Umbilical cord (tissue), 1 donor: ENCODE measurements at regions not wholly inside any gene's neighbourhood (a gene's known extent, or its start where the extent isn't known, plus 50 kb on each side); places are given as distances from the start of the nearest gene placed in this dataset.

Experiments used
- DNase-seq: peaks from one replicate; pipeline ENCODE4 v3.0.0-alpha.2; 2015; ENCODE audit warnings: low spot score

DNA sequence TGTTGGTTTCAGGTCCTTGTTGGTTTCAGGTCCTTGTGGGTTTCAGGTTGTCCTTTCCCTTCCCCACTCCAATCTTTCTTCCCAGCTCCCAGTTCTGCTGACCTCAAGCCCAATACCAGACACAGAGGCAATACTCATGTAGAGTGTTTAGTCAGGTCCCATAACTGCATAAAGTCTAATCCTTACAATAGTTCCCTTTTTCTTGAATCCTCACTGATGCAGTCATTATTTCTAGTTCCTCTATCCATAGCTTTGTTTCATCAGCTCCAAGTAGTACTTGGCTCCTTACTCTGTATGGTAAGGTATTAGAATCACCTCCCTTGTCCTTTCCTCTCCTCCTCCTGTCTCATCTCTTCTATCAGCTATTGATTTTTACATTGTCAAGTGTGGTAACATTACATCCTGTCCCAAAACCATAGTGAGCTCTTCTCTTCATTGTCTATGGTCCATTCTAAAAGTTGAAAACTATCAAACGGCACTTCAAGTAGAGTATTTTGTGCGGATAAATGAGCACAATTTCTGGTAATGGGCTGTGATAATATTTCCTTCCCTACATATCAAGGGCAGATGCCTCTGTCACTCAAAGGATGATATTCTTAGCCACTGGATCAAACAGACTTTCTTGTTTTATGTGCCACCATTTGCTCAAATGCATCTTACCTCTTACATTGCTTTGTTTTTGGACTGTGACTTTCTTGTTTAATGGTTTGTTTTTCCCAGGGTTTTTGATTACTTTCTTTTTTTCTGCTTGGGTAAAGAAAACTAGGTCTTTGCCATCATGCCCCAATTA lies 57.2 kb upstream of the JDP2 start:
- no peak for DNase-seq

DNA sequence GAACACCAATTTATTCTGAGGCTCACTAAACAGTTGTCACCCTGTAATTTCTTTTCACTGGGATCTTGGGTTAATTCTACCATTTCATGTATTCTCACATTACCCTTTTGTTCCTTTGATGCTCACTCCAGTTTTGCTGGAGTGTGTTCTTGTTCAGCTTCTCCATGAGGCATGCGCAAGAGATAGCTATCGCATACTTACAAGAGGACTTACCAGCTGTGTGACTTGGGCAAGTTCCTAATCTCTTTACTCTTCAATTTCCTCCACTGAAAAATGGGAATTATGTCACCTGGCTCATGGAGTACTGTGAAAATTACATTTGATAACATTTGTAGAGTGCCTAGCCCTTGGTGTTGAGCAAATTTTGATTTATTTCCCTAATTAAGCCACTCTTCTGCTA lies 56.5 kb upstream of the JDP2 start:
- DNase-seq, result no peak

GRCh38 chr14:75372260-75372659 lies 55.6 kb upstream of the JDP2 start:
- DNase-seq, result no peak

GRCh38 chr14:75373133-75373532 lies 54.7 kb upstream of the JDP2 start:
- DNase-seq, result no peak

GRCh38 chr14:75373616-75374015 lies 54.2 kb upstream of the JDP2 start:
- no peak for DNase-seq

DNA sequence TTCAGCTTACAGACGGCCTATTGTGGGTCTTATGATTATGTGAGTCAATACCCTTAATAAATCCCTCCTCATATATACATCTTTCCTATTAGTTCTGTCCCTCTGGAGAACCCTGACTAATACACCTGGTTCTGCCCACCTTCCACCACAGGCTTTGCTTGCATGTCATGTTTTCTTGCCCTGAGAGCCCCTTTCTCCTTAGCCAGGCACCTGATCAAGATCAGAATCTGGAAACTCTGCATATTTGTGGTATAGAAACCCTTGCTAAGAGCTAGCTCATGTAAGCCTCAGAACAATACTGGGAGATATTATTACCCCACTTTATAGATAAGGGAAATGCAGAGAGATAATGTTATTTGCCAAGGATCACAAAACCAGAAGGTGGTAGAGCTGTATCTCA lies 52.9 kb upstream of the JDP2 start:
- DNase-seq, result no peak

- DNase-seq, result no peak
Measured at GRCh38 chr14:75375983-75376382, 51.8 kb upstream of the JDP2 start.
